ENCODE measurements at regions not wholly inside any gene's neighbourhood (a gene's known extent, or its start where the extent isn't known, plus 50 kb on each side); places are given as distances from the start of the nearest gene placed in this dataset.

DNA sequence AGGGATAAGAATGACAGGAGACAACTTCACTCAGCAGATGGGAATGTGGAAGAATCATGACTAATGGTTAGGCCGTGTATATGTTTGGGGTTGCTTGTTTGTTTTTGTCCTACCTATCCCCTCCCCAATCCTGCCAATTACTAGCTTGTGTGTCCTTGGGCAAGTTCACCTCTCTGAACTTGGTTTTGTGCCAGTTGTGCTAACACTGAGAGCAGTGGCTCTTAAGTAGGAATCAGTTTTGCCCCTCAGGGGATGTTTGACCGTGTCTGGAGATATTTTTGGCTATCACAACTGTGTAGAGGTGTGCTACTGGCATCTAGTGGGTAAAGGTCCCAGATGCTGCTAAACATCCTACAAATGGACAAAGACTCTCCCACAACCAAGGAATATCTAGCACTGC is 287.0 kb downstream of the DMRT2 start:
- no peaks in the 10 kb centered on the region for H3K4me1 Mint-ChIP-seq
- H3K27me3 Mint-ChIP-seq (ENCODE audit: low read depth in 3 of 3), result peaks cover 0 to 2% (median 0%) of the 10 kb centered on the region in 3 donors
- H3K36me3 Mint-ChIP-seq, result no peaks in the 10 kb centered on the region
- TF ChIP-seq CTCF (IDR thresholded peaks at IDR 0.05), result no peak
- H3K9me3 Mint-ChIP-seq, result no peaks in the 10 kb centered on the region
- Histone ChIP-seq H2AFZ (ENCODE audit: insufficient read depth, low read depth, low read length, poor library complexity, severe bottlenecking) (no peak overlapping the region), H3K79me2 (ENCODE audit: insufficient read depth, low read length) (no peaks in the 10 kb centered on the region), H3K27me3 (ENCODE audit: control insufficient read depth in 2 of 2, insufficient read depth in 2 of 2, low read length in 2 of 2) (no peaks in the 10 kb centered on the region), H3K27ac (ENCODE audit: low read depth in 1 of 2, low read length in 2 of 2) (no peak overlapping the region), H3K9ac (ENCODE audit: insufficient read depth, low read length, poor library complexity, severe bottlenecking) (no peak overlapping the region), H3K9me3 (replicated peaks in 1 of 2; ENCODE audit: control insufficient read depth in 1 of 2, insufficient read depth in 1 of 2, low read length in 2 of 2) (peaks cover 0 to 2% of the 10 kb centered on the region in 2 donors), H3K4me3 (replicated peaks in 1 of 3; ENCODE audit: low read depth in 2 of 3, low read length in 3 of 3) (no peak overlapping the region), H3K4me2 (replicated peaks; ENCODE audit: extremely low read depth, low read length, poor library complexity, severe bottlenecking) (no peak overlapping the region), H3K4me1 (ENCODE audit: control insufficient read depth in 1 of 2, insufficient read depth in 2 of 2, low read length in 2 of 2) (no peaks in the 10 kb centered on the region), H3K36me3 (replicated peaks in 1 of 2; ENCODE audit: control insufficient read depth in 1 of 2, insufficient read depth in 2 of 2, low read length in 2 of 2) (no peaks in the 10 kb centered on the region), H4K20me1 (ENCODE audit: insufficient read depth, low read length) (no peaks in the 10 kb centered on the region)
- intact Hi-C loops (cut with micrococcal nuclease), result no loop called here
- DNase-seq, result no peak
- no peak overlapping the region for H3K4me3 Mint-ChIP-seq
- WGBS (ENCODE audit: insufficient coverage), result no CpG with 5 or more reads among the region's 2 CpGs
- no peak overlapping the region for H3K27ac Mint-ChIP-seq

- intact Hi-C loops (cut with micrococcal nuclease), result no loop called here
- Histone ChIP-seq H3K4me2 (replicated peaks; ENCODE audit: extremely low read depth, low read length, poor library complexity, severe bottlenecking) (no peak overlapping the region), H3K27ac (ENCODE audit: low read depth in 1 of 2, low read length in 2 of 2) (no peak overlapping the region), H3K79me2 (ENCODE audit: insufficient read depth, low read length) (no peaks in the 10 kb centered on the region), H3K27me3 (ENCODE audit: control insufficient read depth in 2 of 2, insufficient read depth in 2 of 2, low read length in 2 of 2) (no peaks in the 10 kb centered on the region), H3K4me3 (replicated peaks in 1 of 3; ENCODE audit: low read depth in 2 of 3, low read length in 3 of 3) (no peak overlapping the region), H4K20me1 (ENCODE audit: insufficient read depth, low read length) (no peaks in the 10 kb centered on the region), H3K4me1 (ENCODE audit: control insufficient read depth in 1 of 2, insufficient read depth in 2 of 2, low read length in 2 of 2) (no peaks in the 10 kb centered on the region), H3K36me3 (replicated peaks in 1 of 2; ENCODE audit: control insufficient read depth in 1 of 2, insufficient read depth in 2 of 2, low read length in 2 of 2) (no peaks in the 10 kb centered on the region), H2AFZ (ENCODE audit: insufficient read depth, low read depth, low read length, poor library complexity, severe bottlenecking) (no peak overlapping the region), H3K9ac (ENCODE audit: insufficient read depth, low read length, poor library complexity, severe bottlenecking) (no peak overlapping the region), H3K9me3 (replicated peaks in 1 of 2; ENCODE audit: control insufficient read depth in 1 of 2, insufficient read depth in 1 of 2, low read length in 2 of 2) (peaks cover 0 to 2% of the 10 kb centered on the region in 2 donors)
- Mint-ChIP-seq H3K4me1 (no peaks in the 10 kb centered on the region), H3K27ac (peak overlapping the region in 1 of 7 donors; percentile 32), H3K27me3 (ENCODE audit: low read depth in 3 of 3) (no peaks in the 10 kb centered on the region), H3K4me3 (no peak overlapping the region), H3K9me3 (peaks cover 0 to 3% (median 0%) of the 10 kb centered on the region in 7 donors), H3K36me3 (no peaks in the 10 kb centered on the region)
- no peak for DNase-seq
- TF ChIP-seq CTCF (IDR thresholded peaks at IDR 0.05), result no peak
Observed at GRCh38 chr9:1340390-1340789, 290.2 kb downstream of the DMRT2 start.

All from CD14-positive monocyte (primary cell).